ENCODE measurements at regions not wholly inside any gene's neighbourhood (a gene's known extent, or its start where the extent isn't known, plus 50 kb on each side); places are given as distances from the start of the nearest gene placed in this dataset.
"Not testable (repeated sequence)": the region's sequence is repeated elsewhere in the genome, so short reads cannot be mapped to it uniquely, and the experiment has no call there.

DNA sequence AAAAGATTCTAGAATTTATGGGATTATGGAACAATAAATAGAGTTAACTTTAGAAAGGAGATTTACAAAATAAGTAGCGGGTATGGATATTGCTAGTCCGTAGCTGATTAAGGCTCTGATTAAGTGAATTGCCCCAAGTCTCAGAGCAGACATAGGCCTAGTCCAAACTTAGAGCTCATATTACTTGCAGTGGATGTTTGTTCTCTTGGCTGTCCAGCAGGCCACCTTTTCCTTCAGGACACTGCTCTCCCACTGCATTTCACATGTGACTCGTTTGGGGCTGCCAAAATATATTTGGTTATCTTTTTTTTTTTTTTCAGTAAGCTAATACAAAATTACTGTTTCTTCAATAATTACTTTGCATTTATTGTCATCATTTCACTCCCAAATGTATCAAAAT is 76.6 kb downstream of the ARRDC3 start:
- no peak for DNase-seq (ENCODE audit: extremely low read depth, low read depth)
- TF ChIP-seq, protein P1, sequence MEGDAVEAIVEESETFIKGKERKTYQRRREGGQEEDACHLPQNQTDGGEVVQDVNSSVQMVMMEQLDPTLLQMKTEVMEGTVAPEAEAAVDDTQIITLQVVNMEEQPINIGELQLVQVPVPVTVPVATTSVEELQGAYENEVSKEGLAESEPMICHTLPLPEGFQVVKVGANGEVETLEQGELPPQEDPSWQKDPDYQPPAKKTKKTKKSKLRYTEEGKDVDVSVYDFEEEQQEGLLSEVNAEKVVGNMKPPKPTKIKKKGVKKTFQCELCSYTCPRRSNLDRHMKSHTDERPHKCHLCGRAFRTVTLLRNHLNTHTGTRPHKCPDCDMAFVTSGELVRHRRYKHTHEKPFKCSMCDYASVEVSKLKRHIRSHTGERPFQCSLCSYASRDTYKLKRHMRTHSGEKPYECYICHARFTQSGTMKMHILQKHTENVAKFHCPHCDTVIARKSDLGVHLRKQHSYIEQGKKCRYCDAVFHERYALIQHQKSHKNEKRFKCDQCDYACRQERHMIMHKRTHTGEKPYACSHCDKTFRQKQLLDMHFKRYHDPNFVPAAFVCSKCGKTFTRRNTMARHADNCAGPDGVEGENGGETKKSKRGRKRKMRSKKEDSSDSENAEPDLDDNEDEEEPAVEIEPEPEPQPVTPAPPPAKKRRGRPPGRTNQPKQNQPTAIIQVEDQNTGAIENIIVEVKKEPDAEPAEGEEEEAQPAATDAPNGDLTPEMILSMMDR (IDR thresholded peaks at IDR 0.05; ENCODE audit: low read depth, low read length) = no peak

DNA sequence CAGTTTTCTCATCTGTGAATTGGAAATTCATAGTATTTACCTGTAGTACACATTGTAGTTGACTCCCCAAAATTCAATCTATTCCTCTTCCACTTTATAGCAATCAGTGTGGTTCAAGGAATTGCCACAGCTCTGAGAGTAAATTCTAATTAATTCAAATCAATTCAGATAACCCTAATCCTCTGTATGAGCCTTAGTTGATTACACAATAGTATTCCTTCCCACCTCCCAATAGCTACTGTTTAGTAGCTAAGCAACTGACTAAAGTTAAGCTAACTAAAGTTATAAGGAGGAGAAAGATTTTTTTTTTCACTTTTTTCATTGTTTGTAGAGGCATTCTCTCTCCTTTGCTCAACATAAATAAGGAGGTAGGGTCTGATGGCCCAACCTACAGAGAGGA is 77.5 kb downstream of the ARRDC3 start:
- no peak for DNase-seq (ENCODE audit: extremely low read depth, low read depth)
- TF ChIP-seq, protein P1 (IDR thresholded peaks at IDR 0.05; ENCODE audit: low read depth, low read length) = no peak

DNA sequence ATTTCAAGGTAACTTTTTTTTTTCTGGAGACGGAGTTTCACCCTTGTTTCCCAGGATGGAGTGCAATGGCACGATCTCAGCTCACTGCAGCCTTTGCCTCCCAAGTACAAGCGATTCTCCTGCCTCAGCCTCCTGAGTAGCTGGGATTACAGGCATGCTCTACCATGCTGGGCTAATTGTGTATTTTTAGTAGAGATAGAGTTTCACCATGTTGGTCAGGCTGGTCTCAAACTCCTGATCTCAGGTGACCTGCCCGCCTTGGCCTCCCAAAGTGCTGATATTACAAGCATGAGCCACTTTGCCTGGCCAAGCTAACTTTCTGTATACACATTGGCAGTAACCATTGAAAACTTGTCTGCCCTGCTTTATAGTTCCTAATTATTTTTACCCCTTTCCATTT is 79.1 kb downstream of the ARRDC3 start:
- not testable (repeated sequence) for DNase-seq (ENCODE audit: extremely low read depth, low read depth)

DNA sequence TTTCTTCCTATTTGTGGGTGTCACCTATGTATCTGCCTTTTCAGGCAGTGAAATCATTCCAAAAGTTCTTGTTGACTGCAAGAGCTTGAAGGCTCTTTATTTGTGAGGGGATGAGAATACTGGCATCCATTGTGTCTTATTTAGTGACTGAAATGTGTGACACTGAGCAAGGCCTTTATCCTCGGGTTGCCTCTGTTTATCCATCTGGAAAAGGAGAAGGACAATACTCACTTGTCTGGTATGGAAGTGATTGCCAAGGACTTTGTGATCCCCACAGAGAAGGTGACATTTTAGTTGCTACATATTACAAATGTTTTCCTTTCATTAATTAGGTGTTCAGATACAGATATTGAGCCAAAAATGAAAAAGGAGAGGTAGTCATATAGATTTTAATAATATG is 80.2 kb downstream of the ARRDC3 start:
- TF ChIP-seq, protein P1 (IDR thresholded peaks at IDR 0.05; ENCODE audit: low read depth, low read length) = no peak
- no peak for DNase-seq (ENCODE audit: extremely low read depth, low read depth)

- TF ChIP-seq, protein P1 (IDR thresholded peaks at IDR 0.05; ENCODE audit: low read depth, low read length) = no peak
- no peak for DNase-seq (ENCODE audit: extremely low read depth, low read depth)
These were observed 80.8 kb downstream of the ARRDC3 start for GRCh38 chr5:91302305-91302704.

DNA sequence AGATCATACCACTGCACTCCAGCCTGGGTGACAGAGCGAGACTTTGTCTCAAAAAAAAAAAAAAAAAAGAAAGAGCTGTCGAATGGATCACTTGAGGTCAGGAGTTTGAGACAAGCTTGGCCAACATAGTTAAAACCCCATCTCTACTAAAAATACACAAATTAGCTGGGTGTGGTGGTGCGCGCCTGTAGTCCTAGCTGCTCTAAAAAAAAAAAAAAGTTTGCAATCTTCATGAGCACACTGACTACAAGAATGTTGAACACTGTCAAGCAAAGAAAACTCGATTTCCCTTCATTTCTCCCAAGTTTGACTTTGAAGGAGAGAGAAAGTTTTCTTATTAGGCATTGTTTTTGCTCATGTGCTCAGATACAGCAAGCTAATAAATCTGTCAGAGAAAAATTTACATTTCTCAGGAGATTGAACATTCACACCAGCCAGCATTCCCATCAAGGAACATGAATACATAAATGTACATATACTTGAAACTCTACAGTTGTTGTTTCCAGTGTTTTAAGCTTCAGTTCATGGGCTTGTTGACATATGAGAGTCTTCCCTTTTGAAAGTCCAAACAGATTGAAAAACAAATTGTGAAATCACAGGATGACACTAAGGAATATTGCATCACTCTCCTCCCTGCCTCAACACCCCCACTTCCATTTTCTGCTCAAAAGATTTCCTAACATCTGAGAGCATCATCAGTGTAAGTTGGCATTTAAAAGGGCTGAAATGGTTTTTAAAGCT is 81.8 kb downstream of the ARRDC3 start:
- TF ChIP-seq, protein P1 (IDR thresholded peaks at IDR 0.05; ENCODE audit: low read depth, low read length) = no peak
- no peak for DNase-seq (ENCODE audit: extremely low read depth, low read depth)

- DNase-seq (ENCODE audit: extremely low read depth, low read depth) = no peak
- TF ChIP-seq, protein P1 (IDR thresholded peaks at IDR 0.05; ENCODE audit: low read depth, low read length) = no peak
These were observed 85.1 kb downstream of the ARRDC3 start for GRCh38 chr5:91297994-91298393.

DNA sequence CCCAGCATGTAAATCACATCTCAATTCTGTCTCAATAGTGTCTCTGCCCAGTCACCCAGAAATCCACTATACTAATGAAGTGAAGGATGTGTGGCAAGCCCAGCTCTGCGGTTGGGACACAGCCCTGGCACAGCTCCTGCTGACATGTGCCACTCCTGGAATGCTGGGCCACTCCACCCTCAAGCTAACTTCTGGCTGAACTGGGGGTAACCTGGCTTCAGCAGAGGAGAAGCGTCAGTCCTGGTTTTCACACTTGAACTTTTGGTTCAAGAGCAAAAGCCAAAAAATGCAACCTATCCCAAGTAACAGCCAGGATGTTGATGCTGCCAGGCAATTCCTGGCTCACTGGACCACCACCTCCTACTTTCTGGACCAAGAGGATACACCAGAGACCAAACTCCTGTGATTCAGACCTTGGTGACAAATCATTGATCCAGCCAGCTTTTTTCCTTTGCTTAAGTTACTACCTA is 86.4 kb downstream of the ARRDC3 start:
- DNase-seq (ENCODE audit: extremely low read depth, low read depth) = peak; percentile 76

DNA sequence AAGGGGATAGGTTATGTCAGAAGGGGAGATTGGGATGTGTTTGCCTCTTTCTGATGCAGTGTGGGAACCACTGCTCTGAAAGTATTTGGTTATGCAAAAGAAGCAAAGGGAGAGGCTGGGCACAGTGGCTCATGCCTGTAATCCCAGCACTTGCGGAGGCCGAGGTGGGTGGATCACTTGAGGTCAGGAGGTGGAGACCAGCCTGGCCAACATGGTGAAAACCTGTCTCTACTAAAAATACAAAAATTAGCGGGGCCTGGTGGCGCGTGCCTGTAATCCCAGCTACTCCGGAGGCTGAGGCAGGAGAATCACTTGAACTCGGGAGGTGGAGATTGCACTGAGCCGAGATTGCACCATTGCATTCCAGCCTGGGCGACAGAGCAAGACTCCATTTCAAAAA is 87.0 kb downstream of the ARRDC3 start:
- DNase-seq (ENCODE audit: extremely low read depth, low read depth) = not testable (repeated sequence)

More for the DNA sequence above, 86.4 kb downstream of the ARRDC3 start:
- TF ChIP-seq, protein P1 (IDR thresholded peaks at IDR 0.05; ENCODE audit: low read depth, low read length) = no peak

Measured in AG09319 (cell line).